ENCODE measurements at regions not wholly inside any gene's neighbourhood (a gene's known extent, or its start where the extent isn't known, plus 50 kb on each side); places are given as distances from the start of the nearest gene placed in this dataset.

GRCh38 chr7:41006306-41006995, 696.4 kb downstream of the INHBA start:
- TF ChIP-seq POLR2A (IDR thresholded peaks at IDR 0.05; ENCODE audit: low read length), result no peak
- no peak for TF ChIP-seq GATA1 (IDR thresholded peaks at IDR 0.05; ENCODE audit: low read depth, low read length)
- no peak for DNase-seq

- TF ChIP-seq GATA1 (IDR thresholded peaks at IDR 0.05; ENCODE audit: low read depth, low read length) (no peak), POLR2A (IDR thresholded peaks at IDR 0.05; ENCODE audit: low read length) (no peak)
- no peak for DNase-seq
Observed at GRCh38 chr7:41005374-41005901, 697.5 kb downstream of the INHBA start.

GRCh38 chr7:41003977-41004376, 698.9 kb downstream of the INHBA start:
- DNase-seq, result no peak
- no peak for TF ChIP-seq GATA1 (IDR thresholded peaks at IDR 0.05; ENCODE audit: low read depth, low read length)

- no peak for DNase-seq
Observed at GRCh38 chr7:41003611-41003940, 699.3 kb downstream of the INHBA start.

GRCh38 chr7:41002741-41003610, 699.9 kb downstream of the INHBA start:
- no peak for TF ChIP-seq POLR2A (IDR thresholded peaks at IDR 0.05; ENCODE audit: low read length)
- no peak for TF ChIP-seq GATA1 (IDR thresholded peaks at IDR 0.05; ENCODE audit: low read depth, low read length)
- DNase-seq, result peak; percentile 47 to 71

More at GRCh38 chr7:41003611-41003940, 699.3 kb downstream of the INHBA start:
- TF ChIP-seq POLR2A (IDR thresholded peaks at IDR 0.05; ENCODE audit: low read length) (no peak), GATA1 (IDR thresholded peaks at IDR 0.05; ENCODE audit: low read depth, low read length) (no peak)

- no peak for DNase-seq
- TF ChIP-seq POLR2A (IDR thresholded peaks at IDR 0.05; ENCODE audit: low read length), result no peak
- no peak for TF ChIP-seq GATA1 (IDR thresholded peaks at IDR 0.05; ENCODE audit: low read depth, low read length)
Observed at GRCh38 chr7:41000042-41000441, 702.8 kb downstream of the INHBA start.

GRCh38 chr7:40996233-40996677, 706.6 kb downstream of the INHBA start:
- TF ChIP-seq POLR2A (IDR thresholded peaks at IDR 0.05; ENCODE audit: low read length), result no peak
- no peak for TF ChIP-seq GATA1 (IDR thresholded peaks at IDR 0.05; ENCODE audit: low read depth, low read length)
- no peak for DNase-seq

- no peak for TF ChIP-seq POLR2A (IDR thresholded peaks at IDR 0.05; ENCODE audit: low read length)
- no peak for TF ChIP-seq GATA1 (IDR thresholded peaks at IDR 0.05; ENCODE audit: low read depth, low read length)
- DNase-seq, result no peak
Observed at GRCh38 chr7:40990841-40991240, 712.0 kb downstream of the INHBA start.

- TF ChIP-seq POLR2A (IDR thresholded peaks at IDR 0.05; ENCODE audit: low read length) (no peak), GATA1 (IDR thresholded peaks at IDR 0.05; ENCODE audit: low read depth, low read length) (no peak)
- no peak for DNase-seq
Observed at GRCh38 chr7:40987571-40987970, 715.3 kb downstream of the INHBA start.

GRCh38 chr7:40986351-40986873, 716.5 kb downstream of the INHBA start:
- DNase-seq, result no peak
- TF ChIP-seq GATA1 (IDR thresholded peaks at IDR 0.05; ENCODE audit: low read depth, low read length), result no peak
- TF ChIP-seq POLR2A (IDR thresholded peaks at IDR 0.05; ENCODE audit: low read length), result no peak

GRCh38 chr7:40983111-40983510, 719.8 kb downstream of the INHBA start:
- DNase-seq, result no peak

GRCh38 chr7:40979296-40979695, 723.6 kb downstream of the INHBA start:
- no peak for TF ChIP-seq POLR2A (IDR thresholded peaks at IDR 0.05; ENCODE audit: low read length)
- TF ChIP-seq GATA1 (IDR thresholded peaks at IDR 0.05; ENCODE audit: low read depth, low read length), result no peak
- no peak for DNase-seq

More at GRCh38 chr7:40983111-40983510, 719.8 kb downstream of the INHBA start:
- TF ChIP-seq GATA1 (IDR thresholded peaks at IDR 0.05; ENCODE audit: low read depth, low read length) (no peak), POLR2A (IDR thresholded peaks at IDR 0.05; ENCODE audit: low read length) (no peak)

GRCh38 chr7:40978047-40978446, 724.8 kb downstream of the INHBA start:
- DNase-seq, result no peak
- no peak for TF ChIP-seq POLR2A (IDR thresholded peaks at IDR 0.05; ENCODE audit: low read length)
- no peak for TF ChIP-seq GATA1 (IDR thresholded peaks at IDR 0.05; ENCODE audit: low read depth, low read length)

GRCh38 chr7:40977533-40977932, 725.4 kb downstream of the INHBA start:
- DNase-seq, result no peak
- TF ChIP-seq POLR2A (IDR thresholded peaks at IDR 0.05; ENCODE audit: low read length), result no peak
- no peak for TF ChIP-seq GATA1 (IDR thresholded peaks at IDR 0.05; ENCODE audit: low read depth, low read length)

Measured in erythroblast (primary cell).